ENCODE measurements at regions not wholly inside any gene's neighbourhood (a gene's known extent, or its start where the extent isn't known, plus 50 kb on each side); places are given as distances from the start of the nearest gene placed in this dataset.
A peak's percentile ranks its signal among the peaks of the same experiment; 100 is the strongest.

DNA sequence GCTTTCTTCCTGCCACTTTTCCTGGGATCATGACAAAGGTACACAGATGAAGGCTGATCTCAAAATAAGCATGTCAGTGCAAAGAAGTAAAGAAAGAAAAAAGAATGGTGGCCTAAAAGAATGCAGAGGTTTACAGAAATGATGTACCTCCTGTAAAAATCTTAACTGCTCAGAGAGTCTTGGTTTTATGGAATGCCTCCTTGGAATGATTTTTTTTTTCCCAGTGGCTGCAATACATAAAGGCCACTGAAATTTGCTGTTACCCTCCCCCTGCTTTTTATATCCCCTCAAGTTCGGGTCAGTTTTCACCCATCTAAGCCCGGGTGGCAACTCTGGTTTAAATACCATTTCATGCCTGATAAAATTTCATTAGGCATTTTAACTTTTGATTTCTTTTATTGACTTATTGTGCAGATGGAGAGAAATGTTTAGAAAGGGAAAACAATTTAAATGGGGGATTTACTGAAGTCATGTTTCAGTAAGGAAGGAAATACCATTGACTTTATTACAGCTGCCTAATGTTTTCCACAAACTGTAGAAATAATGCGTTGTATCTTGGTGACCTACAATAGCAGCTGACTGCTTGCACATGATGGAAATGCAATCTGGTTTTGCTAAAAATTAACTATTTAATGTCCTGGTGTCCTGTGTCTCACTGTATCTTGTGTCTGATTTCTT lies 102.5 kb downstream of the SAMD9 start:
- in situ Hi-C loops (cut with MboI; ENCODE audit: low pct_ligation_motif_present in 1 of 4, low pct_unique_long_range_greater_than_20kb in 1 of 4, low sequenced_read_pairs in 3 of 4) (no loop called here), intact Hi-C loops (cut with DNase I; ENCODE audit: low total_unique reads) (no loop called here)
- Histone ChIP-seq H3K4me3 (no peak overlapping the region), H3K9me3 (no peaks in the 10 kb centered on the region), H3K4me1 (peaks cover 12 to 36% (median 20%) of the 10 kb centered on the region in 4 donors), H3K27ac (peak overlapping the region; percentile 10 to 55 (median 44)), H3K36me3 (no peaks in the 10 kb centered on the region), H3K27me3 (no peaks in the 10 kb centered on the region)
- TF ChIP-seq POLR2AphosphoS5 (IDR thresholded peaks at IDR 0.05): no peak
- TF ChIP-seq, protein P1, sequence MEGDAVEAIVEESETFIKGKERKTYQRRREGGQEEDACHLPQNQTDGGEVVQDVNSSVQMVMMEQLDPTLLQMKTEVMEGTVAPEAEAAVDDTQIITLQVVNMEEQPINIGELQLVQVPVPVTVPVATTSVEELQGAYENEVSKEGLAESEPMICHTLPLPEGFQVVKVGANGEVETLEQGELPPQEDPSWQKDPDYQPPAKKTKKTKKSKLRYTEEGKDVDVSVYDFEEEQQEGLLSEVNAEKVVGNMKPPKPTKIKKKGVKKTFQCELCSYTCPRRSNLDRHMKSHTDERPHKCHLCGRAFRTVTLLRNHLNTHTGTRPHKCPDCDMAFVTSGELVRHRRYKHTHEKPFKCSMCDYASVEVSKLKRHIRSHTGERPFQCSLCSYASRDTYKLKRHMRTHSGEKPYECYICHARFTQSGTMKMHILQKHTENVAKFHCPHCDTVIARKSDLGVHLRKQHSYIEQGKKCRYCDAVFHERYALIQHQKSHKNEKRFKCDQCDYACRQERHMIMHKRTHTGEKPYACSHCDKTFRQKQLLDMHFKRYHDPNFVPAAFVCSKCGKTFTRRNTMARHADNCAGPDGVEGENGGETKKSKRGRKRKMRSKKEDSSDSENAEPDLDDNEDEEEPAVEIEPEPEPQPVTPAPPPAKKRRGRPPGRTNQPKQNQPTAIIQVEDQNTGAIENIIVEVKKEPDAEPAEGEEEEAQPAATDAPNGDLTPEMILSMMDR (IDR thresholded peaks at IDR 0.05): no peak
- TF ChIP-seq POLR2A (IDR thresholded peaks at IDR 0.05): no peak
- TF ChIP-seq EP300 (IDR thresholded peaks at IDR 0.05; ENCODE audit: low read depth): no peak
- 26 to 33% methylated on average over 3 of the region's 3 CpGs for WGBS, 2 donors (ENCODE audit: low coverage in 1 of 2)
- DNase-seq: no peak

DNA sequence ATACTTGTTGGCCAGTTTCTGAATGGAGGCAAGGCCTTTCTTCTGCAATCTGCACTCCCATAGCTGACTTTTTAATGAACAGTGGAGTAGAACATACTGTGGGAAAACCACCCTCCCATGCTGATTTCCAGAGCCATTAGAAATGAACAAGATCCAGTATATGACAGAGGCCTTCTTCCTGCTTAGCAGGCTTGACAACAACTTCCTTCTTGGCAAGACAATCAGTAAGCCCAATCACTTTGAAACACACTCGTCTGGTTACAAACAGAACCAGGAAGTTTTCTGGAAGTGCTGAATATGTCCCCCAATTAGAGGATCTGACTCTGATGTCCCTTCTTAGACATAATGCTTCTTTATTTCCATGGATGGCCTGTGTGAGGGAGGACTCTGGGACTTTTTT lies 103.4 kb downstream of the SAMD9 start:
- H3K27me3 ChIP-seq: no peaks in the 10 kb centered on the region
- H3K36me3 ChIP-seq: no peaks in the 10 kb centered on the region
- H3K4me3 ChIP-seq: no peak overlapping the region
- H3K27ac ChIP-seq: peak overlapping the region; percentile 10 to 55 (median 35)
- in situ Hi-C loops (cut with MboI; ENCODE audit: low pct_ligation_motif_present in 1 of 4, low pct_unique_long_range_greater_than_20kb in 1 of 4, low sequenced_read_pairs in 3 of 4): no loop called here
- peaks cover 12 to 36% (median 20%) of the 10 kb centered on the region in 4 donors for H3K4me1 ChIP-seq
- H3K9me3 ChIP-seq: no peaks in the 10 kb centered on the region
- intact Hi-C loops (cut with DNase I; ENCODE audit: low total_unique reads): no loop called here
- TF ChIP-seq POLR2AphosphoS5 (IDR thresholded peaks at IDR 0.05) (peak in 1 of 3 donors; percentile 17), POLR2A (IDR thresholded peaks at IDR 0.05) (no peak)
- WGBS, 2 donors (ENCODE audit: low coverage in 1 of 2): 15 to 33% methylated on average over 1 of the region's 1 CpG
- DNase-seq: peak; percentile 17

GRCh38 chr7:93013446-93014061 lies 104.2 kb downstream of the SAMD9 start:
- in situ Hi-C loops (cut with MboI; ENCODE audit: low pct_ligation_motif_present in 1 of 4, low pct_unique_long_range_greater_than_20kb in 1 of 4, low sequenced_read_pairs in 3 of 4): no loop called here

GRCh38 chr7:93011351-93012294 lies 106.2 kb downstream of the SAMD9 start:
- in situ Hi-C loops (cut with MboI; ENCODE audit: low pct_ligation_motif_present in 1 of 4, low pct_unique_long_range_greater_than_20kb in 1 of 4, low sequenced_read_pairs in 3 of 4): no loop called here
- WGBS, 2 donors (ENCODE audit: low coverage in 1 of 2): 73 to 83% methylated on average over 7 of the region's 7 CpGs
- TF ChIP-seq POLR2AphosphoS5 (IDR thresholded peaks at IDR 0.05) (no peak), EP300 (IDR thresholded peaks at IDR 0.05; ENCODE audit: low read depth) (no peak), POLR2A (IDR thresholded peaks at IDR 0.05) (no peak)
- TF ChIP-seq, protein P1 (IDR thresholded peaks at IDR 0.05): no peak
- no peaks in the 10 kb centered on the region for H3K27me3 ChIP-seq
- H3K4me3 ChIP-seq: no peak overlapping the region
- intact Hi-C loops (cut with DNase I; ENCODE audit: low total_unique reads): no loop called here
- no peaks in the 10 kb centered on the region for H3K36me3 ChIP-seq
- DNase-seq: no peak
- no peaks in the 10 kb centered on the region for H3K9me3 ChIP-seq
- peaks cover 12 to 31% (median 18%) of the 10 kb centered on the region in 4 donors for H3K4me1 ChIP-seq
- H3K27ac ChIP-seq: no peak overlapping the region

More at GRCh38 chr7:93013446-93014061, 104.2 kb downstream of the SAMD9 start:
- TF ChIP-seq, protein P1 (IDR thresholded peaks at IDR 0.05): no peak
- TF ChIP-seq POLR2A (IDR thresholded peaks at IDR 0.05) (no peak), EP300 (IDR thresholded peaks at IDR 0.05; ENCODE audit: low read depth) (no peak), POLR2AphosphoS5 (IDR thresholded peaks at IDR 0.05) (no peak)
- 67 to 79% methylated on average over 2 of the region's 2 CpGs for WGBS, 2 donors (ENCODE audit: low coverage in 1 of 2)
- H3K27ac ChIP-seq: no peak overlapping the region
- no peaks in the 10 kb centered on the region for H3K27me3 ChIP-seq
- no peaks in the 10 kb centered on the region for H3K9me3 ChIP-seq
- H3K4me1 ChIP-seq: peaks cover 12 to 36% (median 20%) of the 10 kb centered on the region in 4 donors
- intact Hi-C loops (cut with DNase I; ENCODE audit: low total_unique reads): no loop called here
- H3K4me3 ChIP-seq: no peak overlapping the region
- DNase-seq: no peak
- no peaks in the 10 kb centered on the region for H3K36me3 ChIP-seq
